AG04449 (cell line): ENCODE measurements at regions not wholly inside any gene's neighbourhood (a gene's known extent, or its start where the extent isn't known, plus 50 kb on each side); places are given as distances from the start of the nearest gene placed in this dataset.

Experiments
- CTCF ChIA-PET: fragments of 350-600 bp; formaldehyde crosslinking; extraction: SDS; loops from one replicate; lab custom pipeline; 2021; ENCODE audit warnings: antibody characterized with exemption; lab: Yijun Ruan, JAX
- POLR2A ChIA-PET: fragments of 400-600, 350-600 bp; formaldehyde crosslinking; extraction: SDS; loops from one replicate; lab custom pipeline; 2020; ENCODE audit warnings: antibody characterized with exemption, inconsistent platforms; lab: Yijun Ruan, JAX
- DNase-seq: peaks from one replicate; pipeline ENCODE4 v3.0.0-alpha.2; 2010; ENCODE audit warnings: low read depth, low spot score
- H3K4me3 ChIP-seq: 2 replicates; pipeline ENCODE4 v1.5.1; 2011; ENCODE audit warnings: low read depth, mild to moderate bottlenecking, control low read depth, low read length
- TF ChIP-seq, protein P1 (sequence below): IDR thresholded peaks from one replicate; pipeline ENCODE4 v1.5.1; 2011; ENCODE audit warnings: mild to moderate bottlenecking, moderate library complexity, low read length, control low read depth, inconsistent platforms; ENCODE audit not compliant: insufficient read depth; ENCODE audit errors: missing control alignments

DNA sequence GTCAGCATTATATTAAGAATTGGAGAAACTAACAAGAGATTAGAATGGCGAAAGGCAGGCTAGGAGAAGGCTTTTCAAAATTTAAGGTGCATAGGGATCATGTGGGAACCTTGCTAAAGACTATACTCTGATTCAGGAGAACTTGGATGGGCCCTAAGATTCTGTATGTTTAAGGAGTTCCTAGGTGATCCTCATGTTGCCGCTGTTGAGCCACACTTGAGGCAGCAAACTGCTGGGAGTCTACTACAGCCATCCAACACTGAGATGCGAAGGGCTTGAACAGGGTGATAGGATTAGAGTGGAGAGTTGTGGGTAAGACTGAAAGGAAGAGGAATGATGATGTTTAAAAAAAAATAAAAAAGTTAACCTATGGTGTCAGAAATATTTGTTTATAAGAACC, 1013.2 kb downstream of the MRPL39 start:
- TF ChIP-seq, protein P1, sequence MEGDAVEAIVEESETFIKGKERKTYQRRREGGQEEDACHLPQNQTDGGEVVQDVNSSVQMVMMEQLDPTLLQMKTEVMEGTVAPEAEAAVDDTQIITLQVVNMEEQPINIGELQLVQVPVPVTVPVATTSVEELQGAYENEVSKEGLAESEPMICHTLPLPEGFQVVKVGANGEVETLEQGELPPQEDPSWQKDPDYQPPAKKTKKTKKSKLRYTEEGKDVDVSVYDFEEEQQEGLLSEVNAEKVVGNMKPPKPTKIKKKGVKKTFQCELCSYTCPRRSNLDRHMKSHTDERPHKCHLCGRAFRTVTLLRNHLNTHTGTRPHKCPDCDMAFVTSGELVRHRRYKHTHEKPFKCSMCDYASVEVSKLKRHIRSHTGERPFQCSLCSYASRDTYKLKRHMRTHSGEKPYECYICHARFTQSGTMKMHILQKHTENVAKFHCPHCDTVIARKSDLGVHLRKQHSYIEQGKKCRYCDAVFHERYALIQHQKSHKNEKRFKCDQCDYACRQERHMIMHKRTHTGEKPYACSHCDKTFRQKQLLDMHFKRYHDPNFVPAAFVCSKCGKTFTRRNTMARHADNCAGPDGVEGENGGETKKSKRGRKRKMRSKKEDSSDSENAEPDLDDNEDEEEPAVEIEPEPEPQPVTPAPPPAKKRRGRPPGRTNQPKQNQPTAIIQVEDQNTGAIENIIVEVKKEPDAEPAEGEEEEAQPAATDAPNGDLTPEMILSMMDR: no peak
- H3K4me3 ChIP-seq: no peak overlapping the region
- POLR2A ChIA-PET: no interaction called here
- CTCF ChIA-PET: no interaction called here
- no peak for DNase-seq

GRCh38 chr21:24590261-24590660, 1017.0 kb downstream of the MRPL39 start:
- TF ChIP-seq, protein P1: no peak
- H3K4me3 ChIP-seq: no peak overlapping the region
- POLR2A ChIA-PET: no interaction called here
- CTCF ChIA-PET: no interaction called here
- DNase-seq: no peak

DNA sequence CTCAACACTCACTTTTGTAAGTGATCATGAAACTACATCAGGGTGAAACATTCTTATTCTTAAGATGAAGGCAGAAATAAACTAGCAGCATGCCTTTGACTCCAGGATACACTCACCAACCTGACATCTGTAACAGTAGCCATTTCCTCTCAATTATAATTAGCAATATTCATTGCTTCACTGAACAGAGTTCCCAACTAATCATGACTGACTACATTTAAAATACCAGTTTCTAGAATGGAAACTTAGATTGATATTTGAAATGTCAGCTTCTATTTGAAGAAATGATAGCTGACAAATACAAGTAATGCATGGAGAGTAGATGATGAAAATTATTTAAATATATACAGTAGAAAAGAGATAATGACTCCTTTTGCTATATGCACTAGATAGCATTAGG, 1023.8 kb downstream of the MRPL39 start:
- no peak overlapping the region for H3K4me3 ChIP-seq
- ChIA-PET CTCF (no interaction called here), POLR2A (no interaction called here)
- DNase-seq: no peak
- TF ChIP-seq, protein P1: no peak

DNA sequence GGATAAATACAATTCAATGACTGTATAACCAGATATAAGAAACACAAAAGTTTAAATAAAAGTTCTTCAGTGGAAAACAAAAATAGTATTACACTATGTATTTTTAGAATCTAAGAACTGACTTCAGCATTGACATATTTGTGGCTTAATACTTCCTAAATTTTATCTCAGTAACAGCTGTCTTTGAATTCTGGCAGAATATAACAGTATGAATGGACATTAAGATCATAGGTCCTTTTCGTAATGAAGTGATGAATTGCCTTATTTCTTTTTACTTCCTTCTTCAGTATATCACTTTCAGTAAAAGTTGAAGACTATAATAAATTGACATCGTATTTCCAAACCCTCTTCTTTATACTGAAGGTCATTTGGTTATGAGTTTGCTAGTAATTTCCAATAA, 1030.0 kb downstream of the MRPL39 start:
- DNase-seq: no peak
- POLR2A ChIA-PET: no interaction called here
- CTCF ChIA-PET: no interaction called here

GRCh38 chr21:24561291-24561690, 1046.0 kb downstream of the MRPL39 start:
- TF ChIP-seq, protein P1: no peak
- POLR2A ChIA-PET: no interaction called here
- H3K4me3 ChIP-seq: no peak overlapping the region
- CTCF ChIA-PET: no interaction called here
- DNase-seq: no peak

More for the DNA sequence above, 1030.0 kb downstream of the MRPL39 start:
- H3K4me3 ChIP-seq: no peak overlapping the region
- TF ChIP-seq, protein P1: no peak

- TF ChIP-seq, protein P1: no peak
- ChIA-PET POLR2A (no interaction called here), CTCF (no interaction called here)
- H3K4me3 ChIP-seq: no peak overlapping the region
- DNase-seq: no peak
Measured at GRCh38 chr21:24552491-24552890, 1054.8 kb downstream of the MRPL39 start.
